Right lobe of liver (tissue), 4 donors: ENCODE measurements at regions not wholly inside any gene's neighbourhood (a gene's known extent, or its start where the extent isn't known, plus 50 kb on each side); places are given as distances from the start of the nearest gene placed in this dataset.

Experiments used
- CTCF ChIP-seq, 4 donors: fragments of 200-600 bp in 3 of 4; fragments of 450-650 bp in 1 of 4; IDR thresholded peaks; one replicate each; pipeline versions ENCODE4 v1.5.1 to v1.8.0; 2016 to 2022; ENCODE audit warnings: antibody characterized with exemption in 4 of 4, mild to moderate bottlenecking in 2 of 4
- POLR2A ChIP-seq: fragments of 450-650 bp; IDR thresholded peaks from one replicate; pipeline ENCODE4 v1.6.1; 2017; ENCODE audit warnings: antibody characterized with exemption, mild to moderate bottlenecking
- donor health status: DM: no; HTN: no; CAD: no.
- donor health status: DM: no; HTN: no; CAD: no.
- donor health status: DM: no; HTN: yes; CAD: no.

- TF ChIP-seq POLR2A (no peak), CTCF (IDR thresholded peaks at IDR 0.05) (no peak)
Observed at GRCh38 chr1:106831511-106831910, 225.0 kb upstream of the PRMT6 start.
